ENCODE measurements at regions not wholly inside any gene's neighbourhood (a gene's known extent, or its start where the extent isn't known, plus 50 kb on each side); places are given as distances from the start of the nearest gene placed in this dataset.

GRCh38 chr4:132838244-132838643 lies 310.9 kb upstream of the PCDH10 start:
- CTCF ChIA-PET (ENCODE audit: low intra/inter-chr PET ratio, low total read pairs), result no interaction called here
- Histone ChIP-seq H3K9ac (ENCODE audit: insufficient read depth, low read depth, low read length) (no peak overlapping the region), H3K4me2 (ENCODE audit: low read depth, low read length) (no peak overlapping the region), H3K9me3 (ENCODE audit: low read length) (peaks cover 18% of the 10 kb centered on the region), H3K79me2 (ENCODE audit: insufficient read depth, low read length) (no peaks in the 10 kb centered on the region), H3K36me3 (replicated peaks in 1 of 2; ENCODE audit: control insufficient read depth in 1 of 2, insufficient read depth in 2 of 2, low read length in 2 of 2) (no peaks in the 10 kb centered on the region), H4K20me1 (ENCODE audit: insufficient read depth, low read length) (no peaks in the 10 kb centered on the region), H3K27ac (ENCODE audit: extremely low read length, insufficient read depth, low read length) (no peak overlapping the region), H3K4me3 (replicated peaks in 1 of 3; ENCODE audit: insufficient read depth in 1 of 3, low read depth in 2 of 3, low read length in 3 of 3) (no peak overlapping the region), H2AFZ (ENCODE audit: low read length) (no peak overlapping the region), H3K4me1 (ENCODE audit: insufficient read depth, low read length) (no peaks in the 10 kb centered on the region), H3K27me3 (ENCODE audit: control insufficient read depth in 1 of 2, insufficient read depth in 2 of 2, low read length in 2 of 2) (no peaks in the 10 kb centered on the region)
- in situ Hi-C loops (cut with HindIII; ENCODE audit: extremely low pct_ligation_motif_present, low pct_unique_long_range_greater_than_20kb) (no loop called here), intact Hi-C loops (cut with micrococcal nuclease; ENCODE audit: unreplicated experiment) (no loop called here)
- BruUV-seq (replicated peaks), result no TSS peak
- POLR2A ChIA-PET, result no interaction called here
- no peak for DNase-seq (ENCODE audit: low spot score)
- TF ChIP-seq BRD4 (CRISPR knock-in tag; IDR thresholded peaks at IDR 0.05) (no peak), ZNF547 (CRISPR knock-in tag; IDR thresholded peaks at IDR 0.05) (no peak), BCLAF1 (IDR thresholded peaks at IDR 0.05) (no peak), ZNF382 (CRISPR knock-in tag; IDR thresholded peaks at IDR 0.05; ENCODE audit: borderline replicate concordance) (no peak), PHF8 (CRISPR knock-in tag; IDR thresholded peaks at IDR 0.05) (no peak), CERS6 (CRISPR knock-in tag; IDR thresholded peaks at IDR 0.05) (no peak), ZNF740 (CRISPR knock-in tag; IDR thresholded peaks at IDR 0.05) (no peak), RAD51 (IDR thresholded peaks at IDR 0.05; ENCODE audit: borderline replicate concordance) (no peak), TRIM24 (CRISPR knock-in tag; IDR thresholded peaks at IDR 0.05) (no peak), FOSL1 (CRISPR knock-in tag; IDR thresholded peaks at IDR 0.05; ENCODE audit: borderline replicate concordance) (no peak), ZNF468 (CRISPR knock-in tag; IDR thresholded peaks at IDR 0.05) (no peak), NR2F2 (IDR thresholded peaks at IDR 0.05; ENCODE audit: borderline replicate concordance, low read depth) (no peak), ZNF335 (CRISPR knock-in tag; IDR thresholded peaks at IDR 0.05) (no peak), CAMTA2 (CRISPR knock-in tag; IDR thresholded peaks at IDR 0.05; ENCODE audit: borderline replicate concordance) (no peak), FOXK1 (CRISPR knock-in tag; IDR thresholded peaks at IDR 0.05; ENCODE audit: borderline replicate concordance, low read depth) (no peak), ZNF367 (CRISPR knock-in tag; IDR thresholded peaks at IDR 0.05; ENCODE audit: borderline replicate concordance) (no peak), SCMH1 (CRISPR knock-in tag; IDR thresholded peaks at IDR 0.05; ENCODE audit: borderline replicate concordance) (no peak), SYNCRIP (IDR thresholded peaks at IDR 0.05; ENCODE audit: insufficient read depth, low read depth, low read length) (no peak)
- FAIRE-seq, result no peak
- WGBS (ENCODE audit: low lambda C conversion rate), result 0% methylated on average over 2 of the region's 2 CpGs
- ATAC-seq, result no peak

Measured in HepG2 (cell line).